Ramos (cell line): ENCODE measurements at regions not wholly inside any gene's neighbourhood (a gene's known extent, or its start where the extent isn't known, plus 50 kb on each side); places are given as distances from the start of the nearest gene placed in this dataset.

Experiments used
- in situ Hi-C: fragments of 300-500 bp; cut with MboI; formaldehyde crosslinking; loops from one replicate; pipeline ENCODE4 v1.14.3; 2022; ENCODE audit warnings: low sequenced_read_pairs; ENCODE audit not compliant: unreplicated experiment

GRCh38 chr2:217335341-217335966, 475.6 kb upstream of the TNP1 start:
- in situ Hi-C loops = no loop called here

- in situ Hi-C loops = no loop called here
Observed at GRCh38 chr2:217334561-217334960, 474.7 kb upstream of the TNP1 start.

- in situ Hi-C loops = no loop called here
Observed at GRCh38 chr2:217332866-217333265, 473.0 kb upstream of the TNP1 start.

- in situ Hi-C loops = no loop called here
Observed at GRCh38 chr2:217332417-217332791, 472.5 kb upstream of the TNP1 start.

- in situ Hi-C loops = no loop called here
Observed at GRCh38 chr2:217331523-217332416, 471.9 kb upstream of the TNP1 start.

- in situ Hi-C loops = no loop called here
Observed at GRCh38 chr2:217330647-217331046, 470.8 kb upstream of the TNP1 start.

- in situ Hi-C loops = no loop called here
Observed at GRCh38 chr2:217329023-217329431, 469.2 kb upstream of the TNP1 start.

GRCh38 chr2:217328622-217328978, 468.7 kb upstream of the TNP1 start:
- in situ Hi-C loops = no loop called here

GRCh38 chr2:217327953-217328621, 468.2 kb upstream of the TNP1 start:
- in situ Hi-C loops = no loop called here

GRCh38 chr2:217326238-217327022, 466.6 kb upstream of the TNP1 start:
- in situ Hi-C loops = no loop called here

- in situ Hi-C loops = no loop called here
Observed at GRCh38 chr2:217325816-217326215, 466.0 kb upstream of the TNP1 start.

GRCh38 chr2:217325251-217325650, 465.4 kb upstream of the TNP1 start:
- in situ Hi-C loops = no loop called here

GRCh38 chr2:217316743-217317142, 456.9 kb upstream of the TNP1 start:
- in situ Hi-C loops = no loop called here

GRCh38 chr2:217314021-217314460, 454.2 kb upstream of the TNP1 start:
- in situ Hi-C loops = no loop called here

- in situ Hi-C loops = no loop called here
Observed at GRCh38 chr2:217313386-217313785, 453.5 kb upstream of the TNP1 start.

GRCh38 chr2:217309056-217309455, 449.2 kb upstream of the TNP1 start:
- in situ Hi-C loops = no loop called here

GRCh38 chr2:217307023-217307422, 447.2 kb upstream of the TNP1 start:
- in situ Hi-C loops = no loop called here

GRCh38 chr2:217305882-217306281, 446.0 kb upstream of the TNP1 start:
- in situ Hi-C loops = no loop called here

GRCh38 chr2:217304582-217304981, 444.7 kb upstream of the TNP1 start:
- in situ Hi-C loops = no loop called here

GRCh38 chr2:217302856-217303255, 443.0 kb upstream of the TNP1 start:
- in situ Hi-C loops = no loop called here
